ENCODE measurements at regions not wholly inside any gene's neighbourhood (a gene's known extent, or its start where the extent isn't known, plus 50 kb on each side); places are given as distances from the start of the nearest gene placed in this dataset.

DNA sequence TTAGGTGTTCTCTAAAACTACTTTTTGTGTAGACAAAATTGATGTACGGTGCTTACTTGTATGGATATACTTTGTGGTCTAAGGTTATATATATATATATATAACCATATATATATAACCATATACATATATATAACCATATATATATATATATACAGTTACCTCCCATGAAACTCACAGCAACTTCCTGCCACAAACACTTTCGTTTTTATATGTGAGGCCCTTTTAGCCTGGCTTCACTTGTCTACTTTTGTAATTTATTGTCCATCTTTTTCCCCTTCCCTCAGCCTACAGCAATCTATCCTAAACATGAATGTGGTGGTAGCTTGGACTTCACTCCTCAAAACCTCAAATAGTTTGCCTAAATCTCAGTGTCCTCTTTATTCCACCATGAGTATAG is 72.8 kb upstream of the NPFFR2 start:
- TF ChIP-seq, protein P1, sequence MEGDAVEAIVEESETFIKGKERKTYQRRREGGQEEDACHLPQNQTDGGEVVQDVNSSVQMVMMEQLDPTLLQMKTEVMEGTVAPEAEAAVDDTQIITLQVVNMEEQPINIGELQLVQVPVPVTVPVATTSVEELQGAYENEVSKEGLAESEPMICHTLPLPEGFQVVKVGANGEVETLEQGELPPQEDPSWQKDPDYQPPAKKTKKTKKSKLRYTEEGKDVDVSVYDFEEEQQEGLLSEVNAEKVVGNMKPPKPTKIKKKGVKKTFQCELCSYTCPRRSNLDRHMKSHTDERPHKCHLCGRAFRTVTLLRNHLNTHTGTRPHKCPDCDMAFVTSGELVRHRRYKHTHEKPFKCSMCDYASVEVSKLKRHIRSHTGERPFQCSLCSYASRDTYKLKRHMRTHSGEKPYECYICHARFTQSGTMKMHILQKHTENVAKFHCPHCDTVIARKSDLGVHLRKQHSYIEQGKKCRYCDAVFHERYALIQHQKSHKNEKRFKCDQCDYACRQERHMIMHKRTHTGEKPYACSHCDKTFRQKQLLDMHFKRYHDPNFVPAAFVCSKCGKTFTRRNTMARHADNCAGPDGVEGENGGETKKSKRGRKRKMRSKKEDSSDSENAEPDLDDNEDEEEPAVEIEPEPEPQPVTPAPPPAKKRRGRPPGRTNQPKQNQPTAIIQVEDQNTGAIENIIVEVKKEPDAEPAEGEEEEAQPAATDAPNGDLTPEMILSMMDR (IDR thresholded peaks at IDR 0.05; ENCODE audit: poor library complexity, severe bottlenecking): no peak
- TF ChIP-seq EP300 (conservative IDR thresholded peaks at IDR 0.05; ENCODE audit: poor library complexity, severe bottlenecking): no peak
- TF ChIP-seq, protein P2, sequence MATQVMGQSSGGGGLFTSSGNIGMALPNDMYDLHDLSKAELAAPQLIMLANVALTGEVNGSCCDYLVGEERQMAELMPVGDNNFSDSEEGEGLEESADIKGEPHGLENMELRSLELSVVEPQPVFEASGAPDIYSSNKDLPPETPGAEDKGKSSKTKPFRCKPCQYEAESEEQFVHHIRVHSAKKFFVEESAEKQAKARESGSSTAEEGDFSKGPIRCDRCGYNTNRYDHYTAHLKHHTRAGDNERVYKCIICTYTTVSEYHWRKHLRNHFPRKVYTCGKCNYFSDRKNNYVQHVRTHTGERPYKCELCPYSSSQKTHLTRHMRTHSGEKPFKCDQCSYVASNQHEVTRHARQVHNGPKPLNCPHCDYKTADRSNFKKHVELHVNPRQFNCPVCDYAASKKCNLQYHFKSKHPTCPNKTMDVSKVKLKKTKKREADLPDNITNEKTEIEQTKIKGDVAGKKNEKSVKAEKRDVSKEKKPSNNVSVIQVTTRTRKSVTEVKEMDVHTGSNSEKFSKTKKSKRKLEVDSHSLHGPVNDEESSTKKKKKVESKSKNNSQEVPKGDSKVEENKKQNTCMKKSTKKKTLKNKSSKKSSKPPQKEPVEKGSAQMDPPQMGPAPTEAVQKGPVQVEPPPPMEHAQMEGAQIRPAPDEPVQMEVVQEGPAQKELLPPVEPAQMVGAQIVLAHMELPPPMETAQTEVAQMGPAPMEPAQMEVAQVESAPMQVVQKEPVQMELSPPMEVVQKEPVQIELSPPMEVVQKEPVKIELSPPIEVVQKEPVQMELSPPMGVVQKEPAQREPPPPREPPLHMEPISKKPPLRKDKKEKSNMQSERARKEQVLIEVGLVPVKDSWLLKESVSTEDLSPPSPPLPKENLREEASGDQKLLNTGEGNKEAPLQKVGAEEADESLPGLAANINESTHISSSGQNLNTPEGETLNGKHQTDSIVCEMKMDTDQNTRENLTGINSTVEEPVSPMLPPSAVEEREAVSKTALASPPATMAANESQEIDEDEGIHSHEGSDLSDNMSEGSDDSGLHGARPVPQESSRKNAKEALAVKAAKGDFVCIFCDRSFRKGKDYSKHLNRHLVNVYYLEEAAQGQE (IDR thresholded peaks at IDR 0.05; ENCODE audit: borderline replicate concordance): no peak
- no peak for TF ChIP-seq POLR2AphosphoS5 (IDR thresholded peaks at IDR 0.05)
- TF ChIP-seq EZH2 (IDR thresholded peaks at IDR 0.05; ENCODE audit: borderline replicate concordance, insufficient read depth, low read length, poor library complexity, severe bottlenecking): no peak
- no peak for TF ChIP-seq SMC3 (conservative IDR thresholded peaks at IDR 0.05; ENCODE audit: poor library complexity)
- no peak for TF ChIP-seq MXI1 (conservative IDR thresholded peaks at IDR 0.05; ENCODE audit: poor library complexity, severe bottlenecking)
- TF ChIP-seq TAF1 (IDR thresholded peaks at IDR 0.05; ENCODE audit: low read depth): no peak

Data from neural cell (in vitro differentiated cells).